ENCODE measurements at regions not wholly inside any gene's neighbourhood (a gene's known extent, or its start where the extent isn't known, plus 50 kb on each side); places are given as distances from the start of the nearest gene placed in this dataset.
A peak's percentile ranks its signal among the peaks of the same experiment; 100 is the strongest.
"Not testable (repeated sequence)": the region's sequence is repeated elsewhere in the genome, so short reads cannot be mapped to it uniquely, and the experiment has no call there.

- no peak for TF ChIP-seq CTCF (IDR thresholded peaks at IDR 0.05; ENCODE audit: low read depth, low read length, missing control alignments)
- Histone ChIP-seq H3K4me3 (ENCODE audit: low read depth, low read length) (no peak overlapping the region), H3K27me3 (replicated peaks) (no peaks in the 10 kb centered on the region)
Measured at GRCh38 chr3:166011771-166012170, 174.5 kb upstream of the BCHE start.

GRCh38 chr3:166005126-166005525 is 167.9 kb upstream of the BCHE start:
- DNase-seq: no peak
- in situ Hi-C loops (cut with HindIII; ENCODE audit: low pct_ligation_motif_present, low sequenced_read_pairs): no loop called here
- H3K4me3 ChIP-seq (ENCODE audit: low read depth, low read length): no peak overlapping the region
- H3K36me3 ChIP-seq (replicated peaks): no peaks in the 10 kb centered on the region
- no peak overlapping the region for H3K27ac ChIP-seq
- TF ChIP-seq CTCF (IDR thresholded peaks at IDR 0.05; ENCODE audit: low read depth, low read length, missing control alignments): no peak
- no peaks in the 10 kb centered on the region for H3K27me3 ChIP-seq (replicated peaks)

More at GRCh38 chr3:166011771-166012170, 174.5 kb upstream of the BCHE start:
- Histone ChIP-seq H3K36me3 (replicated peaks) (no peaks in the 10 kb centered on the region), H3K27ac (no peak overlapping the region)
- DNase-seq: no peak
- in situ Hi-C loops (cut with HindIII; ENCODE audit: low pct_ligation_motif_present, low sequenced_read_pairs): no loop called here

- no peaks in the 10 kb centered on the region for H3K36me3 ChIP-seq (replicated peaks)
- DNase-seq: no peak
- H3K27me3 ChIP-seq (replicated peaks): no peaks in the 10 kb centered on the region
- no peak overlapping the region for H3K4me3 ChIP-seq (ENCODE audit: low read depth, low read length)
- in situ Hi-C loops (cut with HindIII; ENCODE audit: low pct_ligation_motif_present, low sequenced_read_pairs): no loop called here
- no peak for TF ChIP-seq CTCF (IDR thresholded peaks at IDR 0.05; ENCODE audit: low read depth, low read length, missing control alignments)
- no peak overlapping the region for H3K27ac ChIP-seq
Measured at GRCh38 chr3:165994293-165994692, 157.1 kb upstream of the BCHE start.

GRCh38 chr3:165984589-165984988 is 147.4 kb upstream of the BCHE start:
- Histone ChIP-seq H3K27me3 (replicated peaks) (no peaks in the 10 kb centered on the region), H3K36me3 (replicated peaks) (no peaks in the 10 kb centered on the region), H3K27ac (no peak overlapping the region), H3K4me3 (ENCODE audit: low read depth, low read length) (no peak overlapping the region)
- TF ChIP-seq CTCF (IDR thresholded peaks at IDR 0.05; ENCODE audit: low read depth, low read length, missing control alignments): no peak
- in situ Hi-C loops (cut with HindIII; ENCODE audit: low pct_ligation_motif_present, low sequenced_read_pairs): no loop called here
- no peak for DNase-seq

GRCh38 chr3:165983284-165983683 is 146.1 kb upstream of the BCHE start:
- Histone ChIP-seq H3K36me3 (replicated peaks) (no peaks in the 10 kb centered on the region), H3K4me3 (ENCODE audit: low read depth, low read length) (no peak overlapping the region), H3K27ac (no peak overlapping the region), H3K27me3 (replicated peaks) (no peaks in the 10 kb centered on the region)
- peak; percentile 5 for DNase-seq
- in situ Hi-C loops (cut with HindIII; ENCODE audit: low pct_ligation_motif_present, low sequenced_read_pairs): no loop called here
- no peak for TF ChIP-seq CTCF (IDR thresholded peaks at IDR 0.05; ENCODE audit: low read depth, low read length, missing control alignments)

GRCh38 chr3:165981318-165981717 is 144.1 kb upstream of the BCHE start:
- TF ChIP-seq CTCF (IDR thresholded peaks at IDR 0.05; ENCODE audit: low read depth, low read length, missing control alignments): no peak
- H3K4me3 ChIP-seq (ENCODE audit: low read depth, low read length): no peak overlapping the region
- no peaks in the 10 kb centered on the region for H3K27me3 ChIP-seq (replicated peaks)
- no peak for DNase-seq
- in situ Hi-C loops (cut with HindIII; ENCODE audit: low pct_ligation_motif_present, low sequenced_read_pairs): no loop called here
- no peaks in the 10 kb centered on the region for H3K36me3 ChIP-seq (replicated peaks)
- no peak overlapping the region for H3K27ac ChIP-seq

GRCh38 chr3:165960825-165961224 is 123.6 kb upstream of the BCHE start:
- DNase-seq; in situ Hi-C loops (cut with HindIII; ENCODE audit: low pct_ligation_motif_present, low sequenced_read_pairs): not testable (repeated sequence)

More at GRCh38 chr3:165960825-165961224, 123.6 kb upstream of the BCHE start:
- H3K27me3 ChIP-seq (replicated peaks); H3K36me3 ChIP-seq (replicated peaks); H3K4me3 ChIP-seq (ENCODE audit: low read depth, low read length); H3K27ac ChIP-seq: not testable (repeated sequence)

All from brain microvascular endothelial cell (primary cell).